H1 (cell line): ENCODE measurements at regions not wholly inside any gene's neighbourhood (a gene's known extent, or its start where the extent isn't known, plus 50 kb on each side); places are given as distances from the start of the nearest gene placed in this dataset.

ENCODE experiments used
- CTCF ChIA-PET: fragments of 300-600 bp; sonication (Branson Sonifier 250); formaldehyde crosslinking; loops from one replicate; lab custom pipeline; 2021; ENCODE audit not compliant: partially characterized antibody; lab: Charles Lee
- POLR2A ChIA-PET: fragments of 300-600 bp; sonication (Branson Sonifier 250); formaldehyde crosslinking; loops from one replicate; lab custom pipeline; 2021; ENCODE audit warnings: inconsistent platforms; ENCODE audit not compliant: partially characterized antibody; lab: Charles Lee
- DNase-seq, 2 experiments: peaks; one replicate each; pipeline versions ENCODE4 v3.0.0 to v3.0.0-alpha.2; 2010 to 2022; ENCODE audit warnings: low spot score in 2 of 2, low read depth in 1 of 2, mixed read lengths in 1 of 2
- FAIRE-seq: peaks from 2 replicates; lab custom pipeline; 2011; peaks lifted over from hg19 to GRCh38; lab: Jason Lieb, UNC
- H2AFZ ChIP-seq: 2 replicates; pipeline ENCODE4 v1.8.1; 2012; ENCODE audit warnings: low read length, inconsistent platforms
- H2AK5ac ChIP-seq: 2 replicates; pipeline ENCODE4 v1.6.1; 2013; ENCODE audit warnings: low read depth, low read length
- H2BK120ac ChIP-seq: replicated peaks from 2 replicates; pipeline ENCODE3; 2013; ENCODE audit warnings: low read depth, low read length, inconsistent platforms
- H2BK12ac ChIP-seq: 2 replicates; pipeline ENCODE4 v1.6.1; 2013; ENCODE audit warnings: low read depth, low read length
- H2BK15ac ChIP-seq: 2 replicates; pipeline ENCODE4 v1.6.1; 2013; ENCODE audit warnings: low read length
- H2BK20ac ChIP-seq: 2 replicates; pipeline ENCODE4 v1.6.1; 2013; ENCODE audit warnings: low read length
- H2BK5ac ChIP-seq: 2 replicates; pipeline ENCODE4 v1.6.1; 2013; ENCODE audit warnings: low read depth, low read length
- H3K14ac ChIP-seq: 2 replicates; pipeline ENCODE4 v1.6.1; 2013; ENCODE audit warnings: inconsistent platforms; ENCODE audit not compliant: insufficient read length
- H3K18ac ChIP-seq: 2 replicates; pipeline ENCODE4 v1.6.1; 2013; ENCODE audit warnings: low read length; ENCODE audit errors: extremely low read depth
- H3K23ac ChIP-seq: 2 replicates; pipeline ENCODE4 v1.6.1; 2013; ENCODE audit warnings: inconsistent platforms; ENCODE audit not compliant: insufficient read length
- H3K23me2 ChIP-seq: 2 replicates; pipeline ENCODE4 v1.6.1; 2013; ENCODE audit warnings: low read depth, low read length
- H3K27ac ChIP-seq: 2 replicates; pipeline ENCODE4 v1.6.1; 2011; ENCODE audit warnings: low read depth, low read length, inconsistent platforms
- H3K27me3 ChIP-seq, 4 experiments: replicated peaks in 1 of 4; 1 replicate in 1 of 4; 2 replicates in 3 of 4; pipeline versions ENCODE4 v1.6.1 to v1.8.1; 2011 to 2013; ENCODE audit warnings: low read length in 3 of 4, mild to moderate bottlenecking in 3 of 4, inconsistent platforms in 2 of 4, mixed read lengths in 2 of 4, moderate library complexity in 1 of 4; ENCODE audit not compliant: control insufficient read depth in 3 of 4, insufficient read depth in 3 of 4; ENCODE audit errors: extremely low read depth in 1 of 4
- H3K36me3 ChIP-seq, 4 experiments: 2 replicates each; pipeline versions ENCODE4 v1.6.1 to v1.8.1; 2011 to 2013; ENCODE audit warnings: mild to moderate bottlenecking in 4 of 4, low read length in 3 of 4, moderate library complexity in 2 of 4, control low read depth in 1 of 4, inconsistent platforms in 1 of 4; ENCODE audit not compliant: insufficient read depth in 4 of 4, control insufficient read depth in 2 of 4
- H3K4ac ChIP-seq: replicated peaks from 2 replicates; pipeline ENCODE3; 2013; ENCODE audit warnings: low read length, low read depth, mixed read lengths, inconsistent platforms; ENCODE audit not compliant: insufficient read length
- H3K4me1 ChIP-seq, 4 experiments: replicated peaks in 1 of 4; 1 replicate in 1 of 4; 2 replicates in 3 of 4; pipeline versions ENCODE4 v1.6.1 to v1.8.1; 2011 to 2013; ENCODE audit warnings: low read length in 3 of 4, inconsistent platforms in 2 of 4, mixed read lengths in 1 of 4; ENCODE audit not compliant: insufficient read depth in 4 of 4, control insufficient read depth in 3 of 4
- H3K4me2 ChIP-seq, 2 experiments: 2 replicates each; pipeline versions ENCODE4 v1.6.1 to v1.8.1; 2011 to 2013; ENCODE audit warnings: low read depth in 2 of 2, low read length in 2 of 2, control low read depth in 1 of 2, inconsistent platforms in 1 of 2, mild to moderate bottlenecking in 1 of 2; ENCODE audit not compliant: insufficient read depth in 1 of 2
- H3K4me3 ChIP-seq, 4 experiments: fragments of 200-600, 300-600 bp in 1 of 4; sonication (generic), shearing (Covaris generic), sonication (Bioruptor Twin) in 1 of 4; 2 replicates each; pipeline versions ENCODE4 v1.5.1 to v1.8.1; 2011 to 2016; ENCODE audit warnings: low read length in 4 of 4, low read depth in 3 of 4, control low read depth in 2 of 4, inconsistent platforms in 2 of 4, mild to moderate bottlenecking in 2 of 4, mixed read lengths in 1 of 4, moderate library complexity in 1 of 4; ENCODE audit not compliant: insufficient read depth in 2 of 4; ENCODE audit errors: extremely low read depth in 1 of 4
- H3K56ac ChIP-seq: replicated peaks from 2 replicates; pipeline ENCODE3; 2013; ENCODE audit warnings: low read depth, mild to moderate bottlenecking, mixed read lengths, low read length, inconsistent platforms; ENCODE audit not compliant: insufficient read length
- H3K79me1 ChIP-seq: 2 replicates; pipeline ENCODE4 v1.6.1; 2013; ENCODE audit warnings: low read depth, low read length, control low read depth
- H3K79me2 ChIP-seq, 2 experiments: 2 replicates each; pipeline versions ENCODE4 v1.6.1 to v1.8.1; 2012 to 2013; ENCODE audit warnings: low read length in 2 of 2, mild to moderate bottlenecking in 2 of 2, inconsistent platforms in 1 of 2; ENCODE audit not compliant: insufficient read depth in 2 of 2, control insufficient read depth in 1 of 2
- H3K9ac ChIP-seq, 4 experiments: replicated peaks in 1 of 4; 1 replicate in 1 of 4; 2 replicates in 3 of 4; pipeline versions ENCODE4 v1.6.1 to v1.8.1; 2011 to 2013; ENCODE audit warnings: low read depth in 3 of 4, low read length in 3 of 4, control low read depth in 2 of 4, mild to moderate bottlenecking in 2 of 4, moderate library complexity in 2 of 4, inconsistent platforms in 1 of 4; ENCODE audit errors: extremely low read depth in 1 of 4
- H3K9me3 ChIP-seq, 2 experiments: 2 replicates each; pipeline versions ENCODE4 v1.6.1 to v1.8.1; 2012 to 2013; ENCODE audit warnings: mild to moderate bottlenecking in 2 of 2, moderate library complexity in 2 of 2, control low read depth in 1 of 2, inconsistent platforms in 1 of 2, low read depth in 1 of 2, low read length in 1 of 2, mixed read lengths in 1 of 2; ENCODE audit not compliant: insufficient read depth in 2 of 2
- H4K20me1 ChIP-seq, 2 experiments: replicated peaks in 1 of 2; 2 replicates each; pipeline versions ENCODE3 to v1.8.1; 2011 to 2013; ENCODE audit warnings: inconsistent platforms in 2 of 2, low read length in 2 of 2, mild to moderate bottlenecking in 1 of 2; ENCODE audit not compliant: insufficient read depth in 2 of 2, control insufficient read depth in 1 of 2
- H4K5ac ChIP-seq: 2 replicates; pipeline ENCODE4 v1.6.1; 2013; ENCODE audit warnings: low read length, low read depth, mixed read lengths, inconsistent platforms; ENCODE audit not compliant: insufficient read length
- H4K8ac ChIP-seq: 2 replicates; pipeline ENCODE4 v1.8.0; 2013; ENCODE audit warnings: mild to moderate bottlenecking, moderate library complexity, low read length, inconsistent platforms; ENCODE audit not compliant: insufficient read depth; ENCODE audit errors: extremely low read depth
- H4K91ac ChIP-seq: replicated peaks from 2 replicates; pipeline ENCODE3; 2013; ENCODE audit warnings: low read length, mixed read lengths, inconsistent platforms; ENCODE audit not compliant: insufficient read length
- ATF3 ChIP-seq: IDR thresholded peaks from 2 replicates; pipeline ENCODE4 v1.6.1; 2011; ENCODE audit warnings: low read depth, mild to moderate bottlenecking, low read length; ENCODE audit not compliant: insufficient read depth
- CBX5 ChIP-seq: fragments of 300-800, 300-1000 bp; sonication (generic); IDR thresholded peaks from 2 replicates; pipeline ENCODE4 v1.7.1; 2016; ENCODE audit warnings: antibody characterized with exemption, low read length, low read depth
- CHD1 ChIP-seq: IDR thresholded peaks from 2 replicates; pipeline ENCODE4 v1.6.1; 2012; ENCODE audit warnings: low read depth, low read length, improper control_type of control experiment
- E2F6 ChIP-seq: IDR thresholded peaks from 2 replicates; pipeline ENCODE4 v1.6.1; 2012; ENCODE audit warnings: inconsistent platforms
- EZH2 ChIP-seq: fragments of 200-600 bp; sonication (generic); IDR thresholded peaks from 2 replicates; pipeline ENCODE4 v1.7.1; 2012; ENCODE audit warnings: low read depth, mild to moderate bottlenecking, moderate library complexity, low read length, inconsistent platforms; ENCODE audit not compliant: severe bottlenecking
- JUND ChIP-seq: IDR thresholded peaks from 2 replicates; pipeline ENCODE4 v1.6.1; 2011; ENCODE audit warnings: mild to moderate bottlenecking, improper control_type of control experiment, low read length
- KDM1A ChIP-seq: fragments of 200-600, 300-600 bp; sonication (generic); IDR thresholded peaks from 2 replicates; pipeline ENCODE4 v1.7.1; 2016; ENCODE audit warnings: mild to moderate bottlenecking, low read length, borderline replicate concordance
- KDM5A ChIP-seq: fragments of 200-600 bp; IDR thresholded peaks from 2 replicates; pipeline ENCODE4 v1.7.1; 2012; ENCODE audit warnings: mild to moderate bottlenecking, low read length, inconsistent platforms, mixed read lengths
- RAD21 ChIP-seq, 2 experiments: IDR thresholded peaks in 1 of 2; conservative IDR thresholded peaks in 1 of 2; 2 replicates each; pipeline ENCODE4 v1.6.1; 2011; ENCODE audit warnings: low read depth in 2 of 2, low read length in 2 of 2, improper control_type of control experiment in 1 of 2, inconsistent platforms in 1 of 2, mild to moderate bottlenecking in 1 of 2, moderate library complexity in 1 of 2
- SUZ12 ChIP-seq: fragments of 200-600 bp; sonication (generic); IDR thresholded peaks from 2 replicates; pipeline ENCODE4 v1.6.1; 2012; ENCODE audit warnings: mild to moderate bottlenecking, inconsistent platforms, low read length, moderate library complexity, mixed read lengths
- TCF12 ChIP-seq: IDR thresholded peaks from 2 replicates; pipeline ENCODE4 v1.6.1; 2011; ENCODE audit warnings: low read depth, mild to moderate bottlenecking, low read length
- YY1 ChIP-seq: IDR thresholded peaks from 2 replicates; pipeline ENCODE4 v1.6.1; 2011; ENCODE audit warnings: low read depth, mild to moderate bottlenecking, low read length
- WGBS, 2 experiments: shearing (Covaris generic) in 1 of 2; methylation state at CpG; one replicate each; pipeline versions ENCODE4 v1.1.6 to v1.1.7; 2013 to 2015; ENCODE audit warnings: low lambda C conversion rate in 2 of 2, mixed read lengths in 2 of 2, inconsistent platforms in 1 of 2, low coverage in 1 of 2, missing lambda C conversion rate in 1 of 2; ENCODE audit not compliant: insufficient replicate concordance in 2 of 2, insufficient coverage in 1 of 2, insufficient read length in 1 of 2; ENCODE audit errors: extremely low coverage in 1 of 2, missing lambda C conversion rate in 1 of 2; 5-methylcytosine and 5-hydroxymethylcytosine counted together

GRCh38 chr5:56751572-56752313, 63.6 kb upstream of the MAP3K1 start:
- Histone ChIP-seq H3K36me3 (no peaks in the 10 kb centered on the region), H3K18ac (no peak overlapping the region), H3K23me2 (no peaks in the 10 kb centered on the region), H3K9me3 (no peaks in the 10 kb centered on the region; a peak in 2 of 4 replicates), H2AFZ (no peak overlapping the region), H3K79me1 (no peaks in the 10 kb centered on the region), H4K8ac (no peak overlapping the region), H4K91ac (no peak overlapping the region), H3K27ac (no peak overlapping the region), H3K23ac (no peak overlapping the region), H3K9ac (no peak overlapping the region), H3K79me2 (no peaks in the 10 kb centered on the region), H2BK120ac (no peak overlapping the region), H2BK5ac (no peak overlapping the region), H4K20me1 (no peaks in the 10 kb centered on the region), H3K27me3 (no peaks in the 10 kb centered on the region), H2BK12ac (no peak overlapping the region), H2BK20ac (no peak overlapping the region), H3K14ac (no peak overlapping the region), H3K4ac (no peak overlapping the region), H3K4me2 (no peak overlapping the region), H3K4me3 (no peak overlapping the region), H2AK5ac (no peak overlapping the region), H2BK15ac (no peak overlapping the region), H4K5ac (no peak overlapping the region), H3K56ac (no peak overlapping the region), H3K4me1 (no peaks in the 10 kb centered on the region)
- DNase-seq (no peak), FAIRE-seq (no peak)
- POLR2A ChIA-PET, result no interaction called here
- 90% methylated on average over 2 of the region's 2 CpGs; no CpG with 5 or more reads in 1 of the 2 experiments for WGBS, 2 experiments
- CTCF ChIA-PET, result no interaction called here
- TF ChIP-seq KDM1A (no peak), TCF12 (no peak), ATF3 (no peak), EZH2 (no peak), YY1 (no peak), JUND (no peak), E2F6 (no peak), KDM5A (no peak), CBX5 (no peak), SUZ12 (no peak), CHD1 (no peak), RAD21 (IDR thresholded peaks at IDR 0.05 in 1 of 2, conservative IDR thresholded peaks at IDR 0.05 in 1 of 2; ENCODE audit: low read depth in 2 of 2, low read length in 2 of 2) (no peak)
